ENCODE measurements at regions not wholly inside any gene's neighbourhood (a gene's known extent, or its start where the extent isn't known, plus 50 kb on each side); places are given as distances from the start of the nearest gene placed in this dataset.

- Mint-ChIP-seq H3K36me3 (peaks cover 0 to 11% of the 10 kb centered on the region in 2 donors), H3K27ac (no peak overlapping the region), H3K9me3 (peaks cover 21 to 25% of the 10 kb centered on the region in 2 donors)
- DNase-seq (ENCODE audit: low spot score in 2 of 2): no peak
- ATAC-seq: no peak
Measured at GRCh38 chr12:73418541-73418940, 1119.1 kb upstream of the ATXN7L3B start.

GRCh38 chr12:73421832-73422231, 1115.8 kb upstream of the ATXN7L3B start:
- no peak for DNase-seq (ENCODE audit: low spot score in 2 of 2)
- H3K27ac Mint-ChIP-seq: no peak overlapping the region
- peaks cover 19 to 24% of the 10 kb centered on the region in 2 donors for H3K9me3 Mint-ChIP-seq
- ATAC-seq: no peak
- no peaks in the 10 kb centered on the region for H3K36me3 Mint-ChIP-seq

- H3K9me3 Mint-ChIP-seq: peaks cover 13 to 19% of the 10 kb centered on the region in 2 donors
- ATAC-seq: no peak
Measured at GRCh38 chr12:73424484-73424883, 1113.2 kb upstream of the ATXN7L3B start.

GRCh38 chr12:73445658-73446324, 1091.8 kb upstream of the ATXN7L3B start:
- H3K9me3 Mint-ChIP-seq: peaks cover 0 to 9% of the 10 kb centered on the region in 2 donors
- H3K27ac Mint-ChIP-seq: no peak overlapping the region
- H3K36me3 Mint-ChIP-seq: no peaks in the 10 kb centered on the region
- ATAC-seq (no peak), DNase-seq (ENCODE audit: low spot score in 2 of 2) (no peak)

More at GRCh38 chr12:73424484-73424883, 1113.2 kb upstream of the ATXN7L3B start:
- DNase-seq (ENCODE audit: low spot score in 2 of 2): no peak
- Mint-ChIP-seq H3K27ac (no peak overlapping the region), H3K36me3 (no peaks in the 10 kb centered on the region)

GRCh38 chr12:73452672-73453469, 1084.8 kb upstream of the ATXN7L3B start:
- peaks cover 0 to 4% of the 10 kb centered on the region in 2 donors for H3K36me3 Mint-ChIP-seq
- no peak for ATAC-seq
- DNase-seq (ENCODE audit: low spot score in 2 of 2): no peak
- H3K27ac Mint-ChIP-seq: no peak overlapping the region
- peaks cover 0 to 8% of the 10 kb centered on the region in 2 donors for H3K9me3 Mint-ChIP-seq

- ATAC-seq (no peak), DNase-seq (ENCODE audit: low spot score in 2 of 2) (no peak)
- Mint-ChIP-seq H3K9me3 (peaks cover 3 to 5% of the 10 kb centered on the region in 2 donors), H3K27ac (no peak overlapping the region), H3K36me3 (no peaks in the 10 kb centered on the region)
Measured at GRCh38 chr12:73460212-73460611, 1077.4 kb upstream of the ATXN7L3B start.

- H3K27ac Mint-ChIP-seq: no peak overlapping the region
- ATAC-seq (no peak), DNase-seq (ENCODE audit: low spot score in 2 of 2) (no peak)
- peaks cover 4 to 17% of the 10 kb centered on the region in 2 donors for H3K9me3 Mint-ChIP-seq
- H3K36me3 Mint-ChIP-seq: no peaks in the 10 kb centered on the region
Measured at GRCh38 chr12:73465106-73465505, 1072.5 kb upstream of the ATXN7L3B start.

GRCh38 chr12:73486256-73486655, 1051.4 kb upstream of the ATXN7L3B start:
- Mint-ChIP-seq H3K36me3 (peaks cover 0 to 16% of the 10 kb centered on the region in 2 donors), H3K9me3 (peaks cover 11 to 21% of the 10 kb centered on the region in 2 donors), H3K27ac (no peak overlapping the region)
- ATAC-seq (no peak), DNase-seq (ENCODE audit: low spot score in 2 of 2) (no peak)

GRCh38 chr12:73506611-73507010, 1031.0 kb upstream of the ATXN7L3B start:
- ATAC-seq (no peak), DNase-seq (ENCODE audit: low spot score in 2 of 2) (no peak)
- Mint-ChIP-seq H3K27ac (no peak overlapping the region), H3K36me3 (peaks cover 7 to 15% of the 10 kb centered on the region in 2 donors), H3K9me3 (peaks cover 24 to 26% of the 10 kb centered on the region in 2 donors)

- ATAC-seq: no peak
- Mint-ChIP-seq H3K36me3 (no peaks in the 10 kb centered on the region), H3K9me3 (peaks cover 6 to 13% of the 10 kb centered on the region in 2 donors), H3K27ac (no peak overlapping the region)
- no peak for DNase-seq (ENCODE audit: low spot score in 2 of 2)
Measured at GRCh38 chr12:73514672-73515071, 1023.0 kb upstream of the ATXN7L3B start.

GRCh38 chr12:73517859-73518258, 1019.8 kb upstream of the ATXN7L3B start:
- peaks cover 0 to 6% of the 10 kb centered on the region in 2 donors for H3K36me3 Mint-ChIP-seq
- H3K9me3 Mint-ChIP-seq: peaks cover 13 to 14% of the 10 kb centered on the region in 2 donors
- DNase-seq (ENCODE audit: low spot score in 2 of 2) (no peak), ATAC-seq (no peak)
- H3K27ac Mint-ChIP-seq: no peak overlapping the region

- DNase-seq (ENCODE audit: low spot score in 2 of 2): no peak
- ATAC-seq: no peak
- no peak overlapping the region for H3K27ac Mint-ChIP-seq
- peaks cover 0 to 4% of the 10 kb centered on the region in 2 donors for H3K36me3 Mint-ChIP-seq
- H3K9me3 Mint-ChIP-seq: peaks cover 4 to 9% of the 10 kb centered on the region in 2 donors
Measured at GRCh38 chr12:73529231-73529630, 1008.4 kb upstream of the ATXN7L3B start.

GRCh38 chr12:73529954-73530353, 1007.7 kb upstream of the ATXN7L3B start:
- H3K27ac Mint-ChIP-seq: no peak overlapping the region
- no peak for ATAC-seq
- peaks cover 4 to 9% of the 10 kb centered on the region in 2 donors for H3K9me3 Mint-ChIP-seq
- peaks cover 0 to 4% of the 10 kb centered on the region in 2 donors for H3K36me3 Mint-ChIP-seq
- no peak for DNase-seq (ENCODE audit: low spot score in 2 of 2)

GRCh38 chr12:73531752-73532151, 1005.9 kb upstream of the ATXN7L3B start:
- ATAC-seq (no peak), DNase-seq (ENCODE audit: low spot score in 2 of 2) (no peak)
- H3K27ac Mint-ChIP-seq: no peak overlapping the region
- H3K9me3 Mint-ChIP-seq: peaks cover 5 to 11% of the 10 kb centered on the region in 2 donors
- H3K36me3 Mint-ChIP-seq: peaks cover 0 to 6% of the 10 kb centered on the region in 2 donors

- Mint-ChIP-seq H3K36me3 (no peaks in the 10 kb centered on the region), H3K9me3 (peaks cover 13 to 14% of the 10 kb centered on the region in 2 donors), H3K27ac (no peak overlapping the region)
- DNase-seq (ENCODE audit: low spot score in 2 of 2) (no peak), ATAC-seq (no peak)
Measured at GRCh38 chr12:73547421-73547820, 990.2 kb upstream of the ATXN7L3B start.

GRCh38 chr12:73585136-73585535, 952.5 kb upstream of the ATXN7L3B start:
- peaks cover 0 to 7% of the 10 kb centered on the region in 2 donors for H3K36me3 Mint-ChIP-seq
- ATAC-seq (no peak), DNase-seq (ENCODE audit: low spot score in 2 of 2) (no peak)
- peaks cover 22 to 26% of the 10 kb centered on the region in 2 donors for H3K9me3 Mint-ChIP-seq
- H3K27ac Mint-ChIP-seq: no peak overlapping the region

- Mint-ChIP-seq H3K36me3 (no peaks in the 10 kb centered on the region), H3K9me3 (peaks cover 26 to 29% of the 10 kb centered on the region in 2 donors), H3K27ac (no peak overlapping the region)
- DNase-seq (ENCODE audit: low spot score in 2 of 2) (no peak), ATAC-seq (no peak)
Measured at GRCh38 chr12:73589220-73589619, 948.4 kb upstream of the ATXN7L3B start.

All from activated naive CD4-positive, alpha-beta T cell treated with anti-CD3 and anti-CD28 coated beads, Interleukin-2, amount 50 U/mL, for 72 hours (primary cell).